ENCODE measurements at regions not wholly inside any gene's neighbourhood (a gene's known extent, or its start where the extent isn't known, plus 50 kb on each side); places are given as distances from the start of the nearest gene placed in this dataset.
A peak's percentile ranks its signal among the peaks of the same experiment; 100 is the strongest.
"Not testable (repeated sequence)": the region's sequence is repeated elsewhere in the genome, so short reads cannot be mapped to it uniquely, and the experiment has no call there.

- Histone ChIP-seq H3K4me1 (peaks cover 0 to 27% of the 10 kb centered on the region in 2 donors), H3K4me3 (no peak overlapping the region), H3K27ac (peak overlapping the region in 1 of 4 donors; percentile 32), H3K9me3 (no peaks in the 10 kb centered on the region), H3K27me3 (no peaks in the 10 kb centered on the region), H3K36me3 (no peaks in the 10 kb centered on the region)
- in situ Hi-C loops (cut with MboI; ENCODE audit: low sequenced_read_pairs in 4 of 4) = no loop called here
- no peak for TF ChIP-seq CTCF (IDR thresholded peaks at IDR 0.05 in 4 of 5, conservative IDR thresholded peaks at IDR 0.05 in 1 of 5)
- no peak for TF ChIP-seq POLR2A (IDR thresholded peaks at IDR 0.05)
- ATAC-seq = peak in 1 of 2 donors; percentile 33
- DNase-seq = no peak
- intact Hi-C loops (cut with DNase I; ENCODE audit: low total_unique reads) = no loop called here
Observed at GRCh38 chr15:35697549-35698299, 151.8 kb upstream of the DPH6 start.

DNA sequence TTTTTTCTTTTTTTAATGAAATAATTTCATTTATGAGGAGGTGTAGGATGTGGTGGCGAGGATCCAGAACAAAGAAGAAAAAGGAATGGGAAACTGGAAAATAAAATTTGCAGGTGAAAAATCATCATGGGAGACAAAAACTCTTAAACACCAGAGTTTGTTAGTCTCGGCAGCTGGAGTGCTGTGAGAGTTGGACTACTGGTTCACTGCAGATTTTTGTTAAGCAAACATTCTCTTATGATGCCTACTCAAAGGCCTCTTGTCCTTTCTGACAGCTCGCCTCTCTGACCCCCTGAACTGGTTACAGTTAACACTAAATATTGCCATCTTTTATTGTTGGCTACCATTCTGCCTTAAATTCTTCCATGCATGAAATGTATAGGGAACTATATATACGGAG, 152.4 kb upstream of the DPH6 start:
- H3K9me3 ChIP-seq = no peaks in the 10 kb centered on the region
- peaks cover 0 to 22% of the 10 kb centered on the region in 2 donors for H3K4me1 ChIP-seq
- ATAC-seq = no peak
- TF ChIP-seq POLR2A (IDR thresholded peaks at IDR 0.05) (no peak), CTCF (IDR thresholded peaks at IDR 0.05 in 4 of 5, conservative IDR thresholded peaks at IDR 0.05 in 1 of 5) (no peak)
- H3K27ac ChIP-seq = no peak overlapping the region
- no peak for DNase-seq
- no peaks in the 10 kb centered on the region for H3K27me3 ChIP-seq
- intact Hi-C loops (cut with DNase I; ENCODE audit: low total_unique reads) (no loop called here), in situ Hi-C loops (cut with MboI; ENCODE audit: low sequenced_read_pairs in 4 of 4) (no loop called here)
- H3K36me3 ChIP-seq = no peaks in the 10 kb centered on the region
- no peak overlapping the region for H3K4me3 ChIP-seq

DNA sequence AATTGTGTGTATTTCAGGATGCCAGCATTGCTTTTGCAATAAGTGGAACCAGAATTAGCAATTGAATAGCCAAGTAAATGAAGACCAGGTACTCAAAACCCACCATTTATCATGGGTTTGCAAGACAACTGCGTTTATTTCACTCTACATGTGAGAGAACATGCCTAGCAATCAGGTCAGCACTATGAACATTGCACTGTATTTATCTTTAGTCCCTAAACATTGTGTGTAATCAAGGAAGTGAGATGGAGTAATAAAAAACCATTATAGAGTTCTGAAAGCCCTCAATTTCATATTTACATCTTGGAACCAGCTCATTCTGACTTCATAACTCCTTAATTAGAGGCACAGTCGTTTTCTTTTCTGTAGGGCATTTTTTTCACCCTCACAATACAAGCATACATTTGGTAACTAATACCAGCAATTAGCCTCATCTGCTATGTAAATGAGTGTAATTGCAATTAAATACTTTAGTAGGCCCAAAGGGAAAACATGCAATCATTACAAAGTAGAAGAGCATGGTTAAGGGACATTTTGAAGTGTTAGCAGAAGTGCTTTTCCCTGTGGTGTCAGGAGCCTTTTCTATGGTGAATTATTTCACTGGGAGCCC, 153.1 kb upstream of the DPH6 start:
- TF ChIP-seq POLR2A (IDR thresholded peaks at IDR 0.05) (no peak), CTCF (IDR thresholded peaks at IDR 0.05 in 4 of 5, conservative IDR thresholded peaks at IDR 0.05 in 1 of 5) (no peak)
- H3K27me3 ChIP-seq = no peaks in the 10 kb centered on the region
- DNase-seq (no peak), ATAC-seq (no peak)
- no peak overlapping the region for H3K27ac ChIP-seq
- H3K4me3 ChIP-seq = no peak overlapping the region
- in situ Hi-C loops (cut with MboI; ENCODE audit: low sequenced_read_pairs in 4 of 4) (no loop called here), intact Hi-C loops (cut with DNase I; ENCODE audit: low total_unique reads) (no loop called here)
- H3K9me3 ChIP-seq = no peaks in the 10 kb centered on the region
- no peaks in the 10 kb centered on the region for H3K36me3 ChIP-seq
- peaks cover 0 to 15% of the 10 kb centered on the region in 2 donors for H3K4me1 ChIP-seq

- intact Hi-C loops (cut with DNase I; ENCODE audit: low total_unique reads) = loop anchor here (10.0 kb wide), 1 partner anchor 1075 kb away; no protein-coding TSS in a partner anchor
- H3K27ac ChIP-seq; in situ Hi-C loops (cut with MboI; ENCODE audit: low sequenced_read_pairs in 4 of 4); H3K36me3 ChIP-seq; H3K9me3 ChIP-seq; ATAC-seq; H3K4me3 ChIP-seq; DNase-seq; H3K27me3 ChIP-seq: not testable (repeated sequence)
- H3K4me1 ChIP-seq = peaks cover 2 to 18% of the 10 kb centered on the region in 2 donors
Observed at GRCh38 chr15:35700091-35700593, 154.2 kb upstream of the DPH6 start.

GRCh38 chr15:35701402-35702046, 155.6 kb upstream of the DPH6 start:
- Histone ChIP-seq H3K27me3 (no peaks in the 10 kb centered on the region), H3K9me3 (no peaks in the 10 kb centered on the region), H3K36me3 (no peaks in the 10 kb centered on the region), H3K4me3 (no peak overlapping the region), H3K4me1 (peaks cover 13 to 29% of the 10 kb centered on the region in 2 donors), H3K27ac (no peak overlapping the region)
- no peak for ATAC-seq
- DNase-seq = no peak
- in situ Hi-C loops (cut with MboI; ENCODE audit: low sequenced_read_pairs in 4 of 4) = no loop called here
- no peak for TF ChIP-seq CTCF (IDR thresholded peaks at IDR 0.05 in 4 of 5, conservative IDR thresholded peaks at IDR 0.05 in 1 of 5)
- no peak for TF ChIP-seq POLR2A (IDR thresholded peaks at IDR 0.05)
- intact Hi-C loops (cut with DNase I; ENCODE audit: low total_unique reads) = loop anchor here (10.0 kb wide), 1 partner anchor 1077 kb away; no protein-coding TSS in a partner anchor
